ENCODE measurements at regions not wholly inside any gene's neighbourhood (a gene's known extent, or its start where the extent isn't known, plus 50 kb on each side); places are given as distances from the start of the nearest gene placed in this dataset.

GRCh38 chr6:164210783-164211182 is 796.3 kb downstream of the QKI start:
- Histone ChIP-seq H3K27ac (no peak overlapping the region), H3K4me3 (no peak overlapping the region), H3K36me3 (no peaks in the 10 kb centered on the region), H3K27me3 (no peaks in the 10 kb centered on the region), H3K9me3 (no peaks in the 10 kb centered on the region), H3K4me1 (no peaks in the 10 kb centered on the region)
- no peak for TF ChIP-seq CTCF (IDR thresholded peaks at IDR 0.05)
- TF ChIP-seq POLR2A (IDR thresholded peaks at IDR 0.05) = no peak
- DNase-seq = no peak
- intact Hi-C loops (cut with DNase I) = no loop called here
- WGBS (ENCODE audit: insufficient coverage, low coverage, low lambda C conversion rate, missing lambda C conversion rate) = 45% methylated on average over 5 of the region's 5 CpGs
- no peak for ATAC-seq

GRCh38 chr6:164210323-164210722 is 795.8 kb downstream of the QKI start:
- no peaks in the 10 kb centered on the region for H3K4me1 ChIP-seq
- TF ChIP-seq POLR2A (IDR thresholded peaks at IDR 0.05) (no peak), CTCF (IDR thresholded peaks at IDR 0.05) (no peak)
- ATAC-seq (no peak), DNase-seq (no peak)
- H3K4me3 ChIP-seq = no peak overlapping the region
- H3K27ac ChIP-seq = no peak overlapping the region
- H3K9me3 ChIP-seq = no peaks in the 10 kb centered on the region
- no peaks in the 10 kb centered on the region for H3K36me3 ChIP-seq
- H3K27me3 ChIP-seq = no peaks in the 10 kb centered on the region
- intact Hi-C loops (cut with DNase I) = no loop called here
- WGBS (ENCODE audit: insufficient coverage, low coverage, low lambda C conversion rate, missing lambda C conversion rate) = 17% methylated on average over 2 of the region's 2 CpGs

DNA sequence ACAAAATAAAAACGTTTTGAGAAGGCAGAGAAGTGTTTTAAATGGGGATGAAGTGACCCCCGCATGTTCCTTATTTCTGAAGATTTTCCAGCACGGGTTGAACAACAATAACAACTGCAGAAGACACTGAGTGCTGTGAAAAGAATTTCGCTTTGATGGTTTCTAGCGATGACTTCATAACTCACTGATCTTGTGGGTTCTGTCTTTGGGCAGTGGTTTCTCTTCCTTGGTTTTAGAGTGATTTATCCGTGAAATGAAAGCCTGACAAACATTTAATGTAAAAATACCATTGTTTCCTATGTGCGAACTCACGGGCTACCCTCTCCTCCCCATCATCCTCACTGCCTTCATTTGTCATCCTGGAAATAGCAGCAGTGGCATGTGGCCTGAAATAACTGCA is 793.9 kb downstream of the QKI start:
- intact Hi-C loops (cut with DNase I) = no loop called here
- H3K9me3 ChIP-seq = no peaks in the 10 kb centered on the region
- H3K27ac ChIP-seq = no peak overlapping the region
- TF ChIP-seq POLR2A (IDR thresholded peaks at IDR 0.05) (no peak), CTCF (IDR thresholded peaks at IDR 0.05) (no peak)
- DNase-seq (no peak), ATAC-seq (no peak)
- no peaks in the 10 kb centered on the region for H3K27me3 ChIP-seq
- 47% methylated on average over 7 of the region's 8 CpGs for WGBS (ENCODE audit: insufficient coverage, low coverage, low lambda C conversion rate, missing lambda C conversion rate)
- H3K4me3 ChIP-seq = no peak overlapping the region
- no peaks in the 10 kb centered on the region for H3K4me1 ChIP-seq
- H3K36me3 ChIP-seq = no peaks in the 10 kb centered on the region

- Histone ChIP-seq H3K36me3 (no peaks in the 10 kb centered on the region), H3K4me1 (no peaks in the 10 kb centered on the region), H3K27ac (no peak overlapping the region), H3K27me3 (no peaks in the 10 kb centered on the region), H3K4me3 (no peak overlapping the region), H3K9me3 (no peaks in the 10 kb centered on the region)
- DNase-seq (no peak), ATAC-seq (no peak)
- intact Hi-C loops (cut with DNase I) = no loop called here
- TF ChIP-seq CTCF (IDR thresholded peaks at IDR 0.05) = no peak
- no peak for TF ChIP-seq POLR2A (IDR thresholded peaks at IDR 0.05)
- WGBS (ENCODE audit: insufficient coverage, low coverage, low lambda C conversion rate, missing lambda C conversion rate) = 11% methylated on average over 2 of the region's 2 CpGs
These were observed 792.4 kb downstream of the QKI start for GRCh38 chr6:164206807-164207423.

DNA sequence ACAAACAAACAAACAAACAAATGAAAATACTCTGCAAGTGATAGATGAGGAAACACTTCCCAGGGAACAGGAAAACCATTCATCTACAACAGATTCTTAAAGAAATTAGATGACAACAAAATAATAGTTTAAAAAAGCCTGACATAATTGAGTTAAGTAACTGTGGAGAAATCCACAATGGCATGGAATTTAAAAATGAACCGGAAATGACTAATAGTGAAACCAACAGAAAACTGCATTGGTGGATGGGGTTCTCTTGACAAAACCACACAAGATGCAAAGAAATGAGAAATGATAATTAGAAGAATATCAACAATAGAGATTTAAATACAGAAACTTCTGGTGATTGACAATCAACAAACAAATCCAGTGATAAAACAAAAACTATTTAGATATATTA is 785.6 kb downstream of the QKI start:
- no peak overlapping the region for H3K27ac ChIP-seq
- no peak for TF ChIP-seq POLR2A (IDR thresholded peaks at IDR 0.05)
- no peak for TF ChIP-seq CTCF (IDR thresholded peaks at IDR 0.05)
- 80% methylated on average over 1 of the region's 1 CpG for WGBS (ENCODE audit: insufficient coverage, low coverage, low lambda C conversion rate, missing lambda C conversion rate)
- no peak overlapping the region for H3K4me3 ChIP-seq
- no peaks in the 10 kb centered on the region for H3K27me3 ChIP-seq
- DNase-seq (no peak), ATAC-seq (no peak)
- intact Hi-C loops (cut with DNase I) = no loop called here
- H3K4me1 ChIP-seq = no peaks in the 10 kb centered on the region
- no peaks in the 10 kb centered on the region for H3K9me3 ChIP-seq
- no peaks in the 10 kb centered on the region for H3K36me3 ChIP-seq
